ENCODE measurements at regions not wholly inside any gene's neighbourhood (a gene's known extent, or its start where the extent isn't known, plus 50 kb on each side); places are given as distances from the start of the nearest gene placed in this dataset.
A peak's percentile ranks its signal among the peaks of the same experiment; 100 is the strongest.

DNA sequence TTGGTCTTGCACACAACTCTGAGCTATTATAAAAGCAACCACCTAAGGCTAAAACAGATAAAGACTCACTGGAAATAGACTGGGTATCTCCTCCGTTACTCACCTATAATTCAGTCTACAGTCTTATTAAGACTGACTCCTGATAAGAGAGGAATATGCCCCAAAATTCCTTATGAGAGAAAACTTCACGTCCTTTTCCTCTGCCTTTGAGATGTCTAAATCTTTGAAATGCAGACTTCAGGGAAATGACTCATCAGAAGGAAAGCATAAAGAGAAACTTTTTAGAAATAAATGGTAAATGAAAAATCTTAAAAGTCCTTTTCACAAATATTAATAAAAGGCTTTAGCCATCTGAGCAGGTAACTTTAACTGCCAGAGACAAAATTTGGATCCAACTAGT, 187.5 kb upstream of the RTL1 start:
- TF ChIP-seq POLR2A (IDR thresholded peaks at IDR 0.05; ENCODE audit: low read depth, low read length) (no peak), MYC (IDR thresholded peaks at IDR 0.05; ENCODE audit: low read depth, low read length) (no peak), FOS (IDR thresholded peaks at IDR 0.05; ENCODE audit: borderline replicate concordance, insufficient read depth, low read length) (peak; percentile 78), EZH2 (IDR thresholded peaks at IDR 0.05; ENCODE audit: borderline replicate concordance, low read depth, low read length, severe bottlenecking) (no peak), POLR2AphosphoS5 (IDR thresholded peaks at IDR 0.05; ENCODE audit: insufficient read depth, low read depth, low read length) (no peak), GATA2 (IDR thresholded peaks at IDR 0.05; ENCODE audit: insufficient read depth, insufficient read length, low read depth, low read length) (no peak), JUN (IDR thresholded peaks at IDR 0.05; ENCODE audit: borderline replicate concordance, insufficient read depth, insufficient read length, low read depth) (peak; percentile 55)
- TF ChIP-seq, protein P1, sequence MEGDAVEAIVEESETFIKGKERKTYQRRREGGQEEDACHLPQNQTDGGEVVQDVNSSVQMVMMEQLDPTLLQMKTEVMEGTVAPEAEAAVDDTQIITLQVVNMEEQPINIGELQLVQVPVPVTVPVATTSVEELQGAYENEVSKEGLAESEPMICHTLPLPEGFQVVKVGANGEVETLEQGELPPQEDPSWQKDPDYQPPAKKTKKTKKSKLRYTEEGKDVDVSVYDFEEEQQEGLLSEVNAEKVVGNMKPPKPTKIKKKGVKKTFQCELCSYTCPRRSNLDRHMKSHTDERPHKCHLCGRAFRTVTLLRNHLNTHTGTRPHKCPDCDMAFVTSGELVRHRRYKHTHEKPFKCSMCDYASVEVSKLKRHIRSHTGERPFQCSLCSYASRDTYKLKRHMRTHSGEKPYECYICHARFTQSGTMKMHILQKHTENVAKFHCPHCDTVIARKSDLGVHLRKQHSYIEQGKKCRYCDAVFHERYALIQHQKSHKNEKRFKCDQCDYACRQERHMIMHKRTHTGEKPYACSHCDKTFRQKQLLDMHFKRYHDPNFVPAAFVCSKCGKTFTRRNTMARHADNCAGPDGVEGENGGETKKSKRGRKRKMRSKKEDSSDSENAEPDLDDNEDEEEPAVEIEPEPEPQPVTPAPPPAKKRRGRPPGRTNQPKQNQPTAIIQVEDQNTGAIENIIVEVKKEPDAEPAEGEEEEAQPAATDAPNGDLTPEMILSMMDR (IDR thresholded peaks at IDR 0.05; ENCODE audit: extremely low read depth in 1 of 2, insufficient read depth in 1 of 2, low read depth in 1 of 2, low read length in 2 of 2), result no peak
- TF ChIP-seq, protein P2, sequence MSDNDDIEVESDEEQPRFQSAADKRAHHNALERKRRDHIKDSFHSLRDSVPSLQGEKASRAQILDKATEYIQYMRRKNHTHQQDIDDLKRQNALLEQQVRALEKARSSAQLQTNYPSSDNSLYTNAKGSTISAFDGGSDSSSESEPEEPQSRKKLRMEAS (IDR thresholded peaks at IDR 0.05; ENCODE audit: insufficient read depth, insufficient read length), result no peak

Data from endothelial cell of umbilical vein (primary cell).